H1 (cell line): ENCODE measurements at regions not wholly inside any gene's neighbourhood (a gene's known extent, or its start where the extent isn't known, plus 50 kb on each side); places are given as distances from the start of the nearest gene placed in this dataset.

Experiments used
- CTCF ChIA-PET: fragments of 300-600 bp; sonication (Branson Sonifier 250); formaldehyde crosslinking; loops from one replicate; lab custom pipeline; 2021; ENCODE audit not compliant: partially characterized antibody; lab: Charles Lee
- POLR2A ChIA-PET: fragments of 300-600 bp; sonication (Branson Sonifier 250); formaldehyde crosslinking; loops from one replicate; lab custom pipeline; 2021; ENCODE audit warnings: inconsistent platforms; ENCODE audit not compliant: partially characterized antibody; lab: Charles Lee
- DNase-seq, 2 experiments: peaks; one replicate each; pipeline versions ENCODE4 v3.0.0 to v3.0.0-alpha.2; 2010 to 2022; ENCODE audit warnings: low spot score in 2 of 2, low read depth in 1 of 2, mixed read lengths in 1 of 2
- FAIRE-seq: peaks from 2 replicates; lab custom pipeline; 2011; peaks lifted over from hg19 to GRCh38; lab: Jason Lieb, UNC
- H2AFZ ChIP-seq: 2 replicates; pipeline ENCODE4 v1.8.1; 2012; ENCODE audit warnings: low read length, inconsistent platforms
- H2AK5ac ChIP-seq: 2 replicates; pipeline ENCODE4 v1.6.1; 2013; ENCODE audit warnings: low read depth, low read length
- H2BK120ac ChIP-seq: replicated peaks from 2 replicates; pipeline ENCODE3; 2013; ENCODE audit warnings: low read depth, low read length, inconsistent platforms
- H2BK12ac ChIP-seq: 2 replicates; pipeline ENCODE4 v1.6.1; 2013; ENCODE audit warnings: low read depth, low read length
- H2BK15ac ChIP-seq: 2 replicates; pipeline ENCODE4 v1.6.1; 2013; ENCODE audit warnings: low read length
- H2BK20ac ChIP-seq: 2 replicates; pipeline ENCODE4 v1.6.1; 2013; ENCODE audit warnings: low read length
- H2BK5ac ChIP-seq: 2 replicates; pipeline ENCODE4 v1.6.1; 2013; ENCODE audit warnings: low read depth, low read length
- H3K14ac ChIP-seq: 2 replicates; pipeline ENCODE4 v1.6.1; 2013; ENCODE audit warnings: inconsistent platforms; ENCODE audit not compliant: insufficient read length
- H3K18ac ChIP-seq: 2 replicates; pipeline ENCODE4 v1.6.1; 2013; ENCODE audit warnings: low read length; ENCODE audit errors: extremely low read depth
- H3K23ac ChIP-seq: 2 replicates; pipeline ENCODE4 v1.6.1; 2013; ENCODE audit warnings: inconsistent platforms; ENCODE audit not compliant: insufficient read length
- H3K23me2 ChIP-seq: 2 replicates; pipeline ENCODE4 v1.6.1; 2013; ENCODE audit warnings: low read depth, low read length
- H3K27ac ChIP-seq: 2 replicates; pipeline ENCODE4 v1.6.1; 2011; ENCODE audit warnings: low read depth, low read length, inconsistent platforms
- H3K27me3 ChIP-seq, 4 experiments: replicated peaks in 1 of 4; 1 replicate in 1 of 4; 2 replicates in 3 of 4; pipeline versions ENCODE4 v1.6.1 to v1.8.1; 2011 to 2013; ENCODE audit warnings: low read length in 3 of 4, mild to moderate bottlenecking in 3 of 4, inconsistent platforms in 2 of 4, mixed read lengths in 2 of 4, moderate library complexity in 1 of 4; ENCODE audit not compliant: control insufficient read depth in 3 of 4, insufficient read depth in 3 of 4; ENCODE audit errors: extremely low read depth in 1 of 4
- H3K36me3 ChIP-seq, 4 experiments: 2 replicates each; pipeline versions ENCODE4 v1.6.1 to v1.8.1; 2011 to 2013; ENCODE audit warnings: mild to moderate bottlenecking in 4 of 4, low read length in 3 of 4, moderate library complexity in 2 of 4, control low read depth in 1 of 4, inconsistent platforms in 1 of 4; ENCODE audit not compliant: insufficient read depth in 4 of 4, control insufficient read depth in 2 of 4
- H3K4ac ChIP-seq: replicated peaks from 2 replicates; pipeline ENCODE3; 2013; ENCODE audit warnings: low read length, low read depth, mixed read lengths, inconsistent platforms; ENCODE audit not compliant: insufficient read length
- H3K4me1 ChIP-seq, 4 experiments: replicated peaks in 1 of 4; 1 replicate in 1 of 4; 2 replicates in 3 of 4; pipeline versions ENCODE4 v1.6.1 to v1.8.1; 2011 to 2013; ENCODE audit warnings: low read length in 3 of 4, inconsistent platforms in 2 of 4, mixed read lengths in 1 of 4; ENCODE audit not compliant: insufficient read depth in 4 of 4, control insufficient read depth in 3 of 4
- H3K4me2 ChIP-seq, 2 experiments: 2 replicates each; pipeline versions ENCODE4 v1.6.1 to v1.8.1; 2011 to 2013; ENCODE audit warnings: low read depth in 2 of 2, low read length in 2 of 2, control low read depth in 1 of 2, inconsistent platforms in 1 of 2, mild to moderate bottlenecking in 1 of 2; ENCODE audit not compliant: insufficient read depth in 1 of 2
- H3K4me3 ChIP-seq, 4 experiments: fragments of 200-600, 300-600 bp in 1 of 4; sonication (generic), shearing (Covaris generic), sonication (Bioruptor Twin) in 1 of 4; 2 replicates each; pipeline versions ENCODE4 v1.5.1 to v1.8.1; 2011 to 2016; ENCODE audit warnings: low read length in 4 of 4, low read depth in 3 of 4, control low read depth in 2 of 4, inconsistent platforms in 2 of 4, mild to moderate bottlenecking in 2 of 4, mixed read lengths in 1 of 4, moderate library complexity in 1 of 4; ENCODE audit not compliant: insufficient read depth in 2 of 4; ENCODE audit errors: extremely low read depth in 1 of 4
- H3K56ac ChIP-seq: replicated peaks from 2 replicates; pipeline ENCODE3; 2013; ENCODE audit warnings: low read depth, mild to moderate bottlenecking, mixed read lengths, low read length, inconsistent platforms; ENCODE audit not compliant: insufficient read length
- H3K79me1 ChIP-seq: 2 replicates; pipeline ENCODE4 v1.6.1; 2013; ENCODE audit warnings: low read depth, low read length, control low read depth
- H3K79me2 ChIP-seq, 2 experiments: 2 replicates each; pipeline versions ENCODE4 v1.6.1 to v1.8.1; 2012 to 2013; ENCODE audit warnings: low read length in 2 of 2, mild to moderate bottlenecking in 2 of 2, inconsistent platforms in 1 of 2; ENCODE audit not compliant: insufficient read depth in 2 of 2, control insufficient read depth in 1 of 2
- H3K9ac ChIP-seq, 4 experiments: replicated peaks in 1 of 4; 1 replicate in 1 of 4; 2 replicates in 3 of 4; pipeline versions ENCODE4 v1.6.1 to v1.8.1; 2011 to 2013; ENCODE audit warnings: low read depth in 3 of 4, low read length in 3 of 4, control low read depth in 2 of 4, mild to moderate bottlenecking in 2 of 4, moderate library complexity in 2 of 4, inconsistent platforms in 1 of 4; ENCODE audit errors: extremely low read depth in 1 of 4
- H3K9me3 ChIP-seq, 2 experiments: 2 replicates each; pipeline versions ENCODE4 v1.6.1 to v1.8.1; 2012 to 2013; ENCODE audit warnings: mild to moderate bottlenecking in 2 of 2, moderate library complexity in 2 of 2, control low read depth in 1 of 2, inconsistent platforms in 1 of 2, low read depth in 1 of 2, low read length in 1 of 2, mixed read lengths in 1 of 2; ENCODE audit not compliant: insufficient read depth in 2 of 2
- H4K20me1 ChIP-seq, 2 experiments: replicated peaks in 1 of 2; 2 replicates each; pipeline versions ENCODE3 to v1.8.1; 2011 to 2013; ENCODE audit warnings: inconsistent platforms in 2 of 2, low read length in 2 of 2, mild to moderate bottlenecking in 1 of 2; ENCODE audit not compliant: insufficient read depth in 2 of 2, control insufficient read depth in 1 of 2
- H4K5ac ChIP-seq: 2 replicates; pipeline ENCODE4 v1.6.1; 2013; ENCODE audit warnings: low read length, low read depth, mixed read lengths, inconsistent platforms; ENCODE audit not compliant: insufficient read length
- H4K8ac ChIP-seq: 2 replicates; pipeline ENCODE4 v1.8.0; 2013; ENCODE audit warnings: mild to moderate bottlenecking, moderate library complexity, low read length, inconsistent platforms; ENCODE audit not compliant: insufficient read depth; ENCODE audit errors: extremely low read depth
- H4K91ac ChIP-seq: replicated peaks from 2 replicates; pipeline ENCODE3; 2013; ENCODE audit warnings: low read length, mixed read lengths, inconsistent platforms; ENCODE audit not compliant: insufficient read length
- EGR1 ChIP-seq: IDR thresholded peaks from 2 replicates; pipeline ENCODE4 v1.6.1; 2011; ENCODE audit warnings: low read depth, low read length, borderline replicate concordance
- EZH2 ChIP-seq: fragments of 200-600 bp; sonication (generic); IDR thresholded peaks from 2 replicates; pipeline ENCODE4 v1.7.1; 2012; ENCODE audit warnings: low read depth, mild to moderate bottlenecking, moderate library complexity, low read length, inconsistent platforms; ENCODE audit not compliant: severe bottlenecking
- HDAC6 ChIP-seq: IDR thresholded peaks from one replicate; pipeline ENCODE4 v1.7.1; 2012; ENCODE audit warnings: low read depth, mild to moderate bottlenecking, inconsistent platforms, low read length, moderate library complexity
- KDM4A ChIP-seq: IDR thresholded peaks from one replicate; pipeline ENCODE4 v1.7.1; 2012; ENCODE audit warnings: low read depth, mild to moderate bottlenecking, moderate library complexity, low read length, inconsistent platforms; ENCODE audit not compliant: severe bottlenecking
- RAD21 ChIP-seq, 2 experiments: IDR thresholded peaks in 1 of 2; conservative IDR thresholded peaks in 1 of 2; 2 replicates each; pipeline ENCODE4 v1.6.1; 2011; ENCODE audit warnings: low read depth in 2 of 2, low read length in 2 of 2, improper control_type of control experiment in 1 of 2, inconsistent platforms in 1 of 2, mild to moderate bottlenecking in 1 of 2, moderate library complexity in 1 of 2
- whole genome bisulfite sequencing, 2 experiments: shearing (Covaris generic) in 1 of 2; methylation state at CpG; one replicate each; pipeline versions ENCODE4 v1.1.6 to v1.1.7; 2013 to 2015; ENCODE audit warnings: low lambda C conversion rate in 2 of 2, mixed read lengths in 2 of 2, inconsistent platforms in 1 of 2, low coverage in 1 of 2, missing lambda C conversion rate in 1 of 2; ENCODE audit not compliant: insufficient replicate concordance in 2 of 2, insufficient coverage in 1 of 2, insufficient read length in 1 of 2; ENCODE audit errors: extremely low coverage in 1 of 2, missing lambda C conversion rate in 1 of 2; 5-methylcytosine and 5-hydroxymethylcytosine counted together

DNA sequence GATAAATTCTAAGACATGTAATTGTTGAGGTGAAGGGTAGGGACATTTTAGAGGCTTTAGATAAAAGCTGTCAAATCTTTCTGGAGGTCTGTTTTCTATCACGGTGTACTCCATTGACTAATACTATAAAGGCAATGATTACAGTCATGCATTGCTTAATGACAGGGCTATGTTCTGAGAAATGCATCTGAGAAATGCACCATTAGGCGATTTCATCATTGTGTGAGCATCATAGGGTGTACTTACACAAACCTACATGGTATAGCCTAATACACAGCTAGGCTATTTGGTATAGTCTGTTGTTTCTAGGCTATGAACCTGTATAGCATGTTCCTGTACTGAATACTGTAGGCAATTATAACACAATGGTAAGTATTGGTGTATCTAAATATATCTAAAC lies 71.3 kb upstream of the FYN start:
- Histone ChIP-seq H3K18ac (no peak overlapping the region), H2AK5ac (no peak overlapping the region), H3K27me3 (no peaks in the 10 kb centered on the region)

More for the DNA sequence above, 71.3 kb upstream of the FYN start:
- whole genome bisulfite sequencing, 2 experiments = 90% methylated on average over 2 of the region's 2 CpGs; no CpG with 5 or more reads in 1 of the 2 experiments
- Histone ChIP-seq H2BK120ac (no peak overlapping the region), H3K27ac (no peak overlapping the region), H4K5ac (no peak overlapping the region), H4K8ac (no peak overlapping the region), H3K79me1 (no peaks in the 10 kb centered on the region), H4K91ac (no peak overlapping the region), H3K4me1 (peaks cover 0 to 4% (median 3%) of the 10 kb centered on the region in 4 experiments; a peak in 3 of 7 replicates), H2AFZ (no peak overlapping the region), H2BK15ac (no peak overlapping the region), H3K9me3 (peaks cover 0 to 5% of the 10 kb centered on the region in 2 experiments; a peak in 2 of 4 replicates), H2BK12ac (no peak overlapping the region), H3K4me3 (no peak overlapping the region), H3K14ac (no peak overlapping the region), H3K56ac (no peak overlapping the region), H3K9ac (no peak overlapping the region), H3K4me2 (no peak overlapping the region), H2BK20ac (no peak overlapping the region), H2BK5ac (no peak overlapping the region), H3K36me3 (no peaks in the 10 kb centered on the region), H3K23me2 (no peaks in the 10 kb centered on the region), H3K4ac (no peak overlapping the region), H4K20me1 (no peaks in the 10 kb centered on the region), H3K79me2 (no peaks in the 10 kb centered on the region), H3K23ac (no peak overlapping the region)
- ChIA-PET CTCF (interaction anchor here (0.7 kb wide), 1 partner anchor 52 kb away, joined by 3 read pairs; no protein-coding TSS in a partner anchor), POLR2A (no interaction called here)
- DNase-seq = no peak
- TF ChIP-seq KDM4A (no peak), RAD21 (IDR thresholded peaks at IDR 0.05 in 1 of 2, conservative IDR thresholded peaks at IDR 0.05 in 1 of 2; ENCODE audit: low read depth in 2 of 2, low read length in 2 of 2) (no peak), EZH2 (no peak), EGR1 (no peak), HDAC6 (no peak)
- no peak for FAIRE-seq
